DMS79 (cell line): ENCODE measurements at regions not wholly inside any gene's neighbourhood (a gene's known extent, or its start where the extent isn't known, plus 50 kb on each side); places are given as distances from the start of the nearest gene placed in this dataset.

ENCODE experiments used
- DNase-seq: peaks from one replicate; lab custom pipeline; 2025; lab: John Stamatoyannopoulos, UW

DNA sequence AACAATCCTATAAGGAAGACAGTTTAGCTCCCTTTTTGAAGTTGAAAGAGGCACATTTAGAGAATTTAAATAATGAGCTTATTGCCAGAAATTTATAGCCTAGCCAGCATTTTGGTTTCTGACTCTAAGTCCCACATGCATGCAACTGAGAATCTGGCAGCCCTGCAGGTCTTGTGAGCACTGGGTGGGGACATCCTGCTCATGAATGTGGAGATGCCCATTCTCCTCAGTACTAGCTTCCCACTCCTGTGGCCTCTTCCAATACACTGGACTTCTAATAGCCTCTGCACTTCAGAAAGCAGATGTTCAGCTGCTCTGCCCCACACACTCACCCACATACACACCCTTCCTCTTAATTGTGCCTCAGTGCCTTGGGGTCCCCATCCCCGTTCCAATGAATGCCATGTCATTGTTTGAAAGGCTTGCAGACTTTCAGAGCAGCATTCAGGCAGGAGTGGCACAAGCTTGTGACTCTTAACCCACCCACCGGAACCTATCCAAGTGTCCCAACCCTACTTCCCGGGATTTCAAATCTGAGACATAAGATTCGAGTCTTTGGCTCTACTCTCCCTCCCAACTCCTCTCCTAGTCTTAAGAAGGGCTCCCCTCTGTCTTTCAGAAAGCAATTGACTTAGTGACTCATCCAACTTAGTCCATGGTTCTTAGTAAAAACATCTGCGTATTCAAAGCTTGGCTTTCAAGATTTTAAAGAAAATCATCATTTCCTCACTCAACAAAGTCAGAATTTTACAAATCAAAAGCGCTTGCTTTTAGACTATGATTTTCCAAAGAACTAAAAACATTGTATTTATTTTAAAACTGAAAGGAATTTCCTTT lies 80.0 kb upstream of the FREM2 start:
- no peak for DNase-seq

DNA sequence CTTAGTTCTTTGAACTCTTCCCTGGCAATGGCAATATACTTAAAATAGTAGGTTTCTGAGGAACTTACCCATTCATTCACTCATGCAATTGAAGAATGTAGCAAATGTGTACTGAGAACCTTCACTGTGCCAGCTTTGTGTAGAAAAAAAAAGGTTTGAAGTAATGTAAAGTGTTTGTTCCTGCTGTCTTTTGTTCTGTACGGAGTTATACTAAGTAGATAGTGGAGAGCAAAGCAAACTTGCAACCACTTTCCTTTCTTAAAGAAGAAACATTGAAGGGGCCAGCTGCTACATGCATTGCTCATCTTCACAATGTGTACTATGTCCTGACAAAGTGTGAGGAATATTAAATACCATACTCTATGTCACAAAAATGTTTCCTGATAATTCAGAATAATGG lies 68.9 kb upstream of the FREM2 start:
- DNase-seq, result no peak

DNA sequence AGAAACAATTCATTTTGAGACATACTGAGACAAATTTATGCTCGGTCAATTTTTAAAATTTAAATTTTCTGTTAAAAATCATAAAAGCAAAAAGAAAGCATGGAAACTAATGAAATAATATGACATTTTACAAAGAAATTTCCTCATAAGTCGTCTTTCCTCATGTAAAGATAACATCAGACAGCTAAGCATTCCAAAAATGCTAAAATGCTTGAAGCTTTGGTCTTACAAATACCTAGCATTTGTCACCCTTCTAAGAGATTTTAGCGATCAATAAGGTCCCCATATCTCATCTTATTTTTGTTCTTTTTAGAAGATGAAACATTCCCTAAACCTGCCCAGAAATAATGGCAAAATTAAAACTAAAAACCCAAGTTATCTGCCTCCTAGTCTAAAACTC lies 68.5 kb upstream of the FREM2 start:
- no peak for DNase-seq

DNA sequence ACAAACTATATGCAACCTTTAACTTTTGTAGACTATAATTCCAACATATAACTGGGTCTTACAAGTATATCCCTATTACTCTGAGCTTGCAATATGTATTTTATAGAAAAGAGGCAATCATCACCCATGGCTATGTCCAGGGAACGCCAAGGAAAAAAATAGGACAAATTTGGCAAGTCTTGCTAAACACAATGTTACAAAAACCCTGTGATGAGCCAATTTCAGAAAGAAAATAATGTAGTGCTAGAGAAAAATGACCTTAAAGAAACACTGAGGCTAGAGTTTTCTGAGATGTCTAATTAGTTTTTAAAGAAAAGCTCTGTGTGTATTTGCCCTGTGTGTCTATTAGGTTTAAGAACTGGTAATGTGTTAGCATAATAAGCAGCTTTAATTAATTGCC lies 68.0 kb upstream of the FREM2 start:
- no peak for DNase-seq

- no peak for DNase-seq
These were observed 66.0 kb upstream of the FREM2 start for GRCh38 chr13:38620876-38621275.

DNA sequence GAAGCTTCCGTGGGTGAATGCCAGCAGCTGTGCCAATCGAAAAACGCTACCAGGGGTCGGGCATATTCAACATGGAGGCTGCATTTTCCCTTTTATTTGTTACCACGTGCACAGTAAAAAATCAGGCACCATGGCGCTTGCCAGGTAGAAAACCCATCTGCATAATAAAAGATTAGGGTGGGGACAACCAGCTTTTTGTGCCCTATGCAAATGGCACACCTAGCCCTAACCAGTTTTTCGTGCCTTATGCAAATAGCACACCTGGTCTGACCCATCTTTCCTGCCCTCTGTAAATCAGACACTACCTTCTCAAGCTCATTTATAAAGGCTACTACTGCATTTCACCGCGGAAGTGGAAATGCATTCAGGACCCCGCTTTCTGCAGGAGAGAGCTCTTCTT lies 62.1 kb upstream of the FREM2 start:
- DNase-seq, result no peak

- DNase-seq, result no peak
These were observed 58.3 kb upstream of the FREM2 start for GRCh38 chr13:38628554-38628953.

DNA sequence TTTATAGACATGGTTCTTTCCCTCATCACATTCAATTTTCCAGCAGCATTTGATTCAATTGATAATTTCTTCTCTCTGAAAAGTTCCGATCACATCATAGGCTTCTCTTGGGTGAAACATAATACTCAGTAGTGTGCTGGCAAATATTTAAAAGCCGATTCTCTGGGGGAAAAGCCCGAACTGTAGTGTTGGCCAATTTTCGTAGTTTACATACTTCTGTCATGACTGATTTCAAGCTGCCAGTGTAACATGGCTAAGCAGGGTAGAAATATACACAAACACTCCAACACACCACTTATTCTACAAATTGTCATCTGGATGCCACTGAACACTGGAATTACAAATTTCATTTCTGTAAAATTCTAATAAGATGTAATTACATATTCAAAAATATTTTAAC lies 56.1 kb upstream of the FREM2 start:
- no peak for DNase-seq

DNA sequence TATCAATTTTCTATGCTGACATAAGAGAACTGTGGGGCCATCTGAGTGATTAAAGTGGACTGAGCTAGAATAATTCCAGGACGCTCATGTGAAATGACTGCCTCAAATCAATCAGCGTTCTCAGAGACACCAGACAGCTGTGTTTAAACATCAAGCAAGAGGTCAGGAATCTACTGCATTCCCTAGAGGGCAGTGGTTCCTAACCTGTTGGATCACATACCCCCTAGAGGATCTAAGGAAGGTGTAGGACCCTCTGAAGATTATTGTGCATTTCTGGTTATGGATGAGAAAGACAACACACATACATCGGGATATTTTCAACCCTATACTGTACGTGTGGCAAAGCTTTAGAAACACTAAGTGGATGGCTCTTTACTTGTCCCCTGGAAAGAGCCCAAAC lies 51.8 kb upstream of the FREM2 start:
- no peak for DNase-seq

DNA sequence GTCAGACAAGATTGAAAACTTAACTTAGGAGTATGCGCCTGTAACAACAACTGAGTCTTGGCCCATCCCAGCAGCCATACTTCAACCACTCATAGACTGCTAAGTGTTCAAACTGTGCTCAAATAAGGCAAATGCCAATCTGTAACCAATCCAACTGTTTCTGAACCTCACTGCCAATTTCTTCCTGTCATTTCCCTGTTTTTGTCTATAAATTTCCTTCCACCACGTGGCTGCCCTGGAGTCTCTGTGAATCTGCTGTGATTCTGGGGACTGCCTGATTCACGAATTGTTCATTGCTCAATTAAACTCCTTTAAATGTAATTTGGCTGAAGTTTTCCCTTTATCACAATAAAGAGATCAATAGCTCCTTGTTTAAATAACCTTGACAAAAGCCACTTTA lies 50.8 kb upstream of the FREM2 start:
- DNase-seq, result no peak

DNA sequence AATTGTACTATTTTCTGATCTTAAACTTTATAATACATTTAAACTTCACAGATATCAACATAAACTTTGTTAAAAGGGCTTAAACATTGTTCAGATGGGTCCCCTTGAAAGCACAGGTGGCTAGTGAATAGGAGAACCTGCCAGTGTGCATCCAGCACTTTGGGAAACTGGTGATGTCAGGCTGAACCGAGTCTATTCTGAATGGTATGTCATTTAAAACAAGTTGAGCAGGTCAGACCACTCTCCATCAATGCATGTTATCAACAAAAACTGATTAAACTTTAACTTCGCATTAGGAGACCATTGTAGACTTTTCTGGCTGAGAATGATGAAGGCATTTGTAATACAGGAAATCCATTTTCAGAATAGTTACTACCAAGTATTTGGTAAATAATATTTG lies 50.1 kb upstream of the FREM2 start:
- DNase-seq, result no peak
